MG63 (cell line): ENCODE measurements at regions not wholly inside any gene's neighbourhood (a gene's known extent, or its start where the extent isn't known, plus 50 kb on each side); places are given as distances from the start of the nearest gene placed in this dataset.
"Not testable (repeated sequence)": the region's sequence is repeated elsewhere in the genome, so short reads cannot be mapped to it uniquely, and the experiment has no call there.

Experiments used
- DNase-seq: peaks from one replicate; pipeline ENCODE4 v3.0.0-alpha.2; 2020
- H3K27me3 ChIP-seq: fragments of 250-450 bp; sonication (Bioruptor Pico); 2 replicates; pipeline ENCODE4 v1.5.1; 2020; ENCODE audit warnings: mild to moderate bottlenecking, moderate library complexity
- H3K36me3 ChIP-seq: fragments of 250-450 bp; sonication (Bioruptor Pico); 2 replicates; pipeline ENCODE4 v1.5.1; 2020; ENCODE audit warnings: mild to moderate bottlenecking, moderate library complexity
- H3K4me3 ChIP-seq: fragments of 250-450 bp; sonication (Bioruptor Pico); 2 replicates; pipeline ENCODE4 v1.5.1; 2020; ENCODE audit warnings: mild to moderate bottlenecking, moderate library complexity
- H3K9me3 ChIP-seq: fragments of 250-450 bp; sonication (Bioruptor Pico); 2 replicates; pipeline ENCODE4 v1.5.1; 2020; ENCODE audit warnings: mild to moderate bottlenecking, moderate library complexity

DNA sequence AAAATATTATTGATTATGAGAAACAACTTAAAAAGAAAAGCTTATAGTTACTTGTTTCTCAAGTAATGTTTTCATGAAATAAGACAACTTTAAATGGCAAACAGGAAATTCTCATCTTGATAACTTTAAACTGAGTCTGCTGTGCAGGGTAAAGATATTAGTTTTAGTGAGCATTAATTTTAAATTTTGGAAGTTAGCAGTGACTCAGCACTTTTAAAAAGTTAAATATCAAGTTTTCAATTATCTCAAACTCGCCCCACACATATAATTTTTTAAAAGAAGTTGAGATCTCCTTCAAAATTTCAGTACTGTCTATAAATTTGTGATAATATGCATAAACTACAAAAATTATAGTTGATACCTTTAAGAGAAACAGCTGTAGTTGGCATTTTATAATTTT lies 337.3 kb upstream of the NT5E start:
- no peak overlapping the region for H3K4me3 ChIP-seq
- H3K27me3 ChIP-seq: no peaks in the 10 kb centered on the region
- no peak for DNase-seq
- no peaks in the 10 kb centered on the region for H3K36me3 ChIP-seq
- H3K9me3 ChIP-seq: no peaks in the 10 kb centered on the region

DNA sequence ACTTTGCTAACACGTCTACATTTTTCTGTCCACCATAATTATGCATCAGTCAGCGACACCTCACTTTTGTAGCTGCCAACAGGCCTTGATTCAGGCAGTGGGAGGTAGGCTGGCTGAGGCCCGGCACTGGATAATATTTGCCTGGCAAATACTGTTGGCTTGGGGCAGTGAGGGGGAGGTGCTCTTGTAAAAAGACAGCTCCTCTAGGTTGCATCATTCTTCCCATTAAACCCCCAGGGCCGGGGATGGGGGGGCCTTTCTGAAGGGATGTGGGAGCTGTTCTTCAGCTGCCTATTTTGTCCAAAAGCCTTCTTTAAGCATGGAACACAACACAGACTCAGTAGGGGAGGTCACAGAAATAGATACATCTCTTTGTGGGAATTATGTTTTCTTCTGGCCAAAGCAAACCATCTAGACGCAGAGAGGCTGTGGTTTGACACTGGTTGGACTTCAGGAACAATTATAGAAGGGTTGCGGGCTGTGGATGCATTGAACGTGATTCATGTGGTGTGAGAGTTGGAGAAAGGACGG lies 338.3 kb upstream of the NT5E start:
- DNase-seq: peak; percentile 76
- no peaks in the 10 kb centered on the region for H3K9me3 ChIP-seq
- no peaks in the 10 kb centered on the region for H3K27me3 ChIP-seq
- no peaks in the 10 kb centered on the region for H3K36me3 ChIP-seq
- no peak overlapping the region for H3K4me3 ChIP-seq

DNA sequence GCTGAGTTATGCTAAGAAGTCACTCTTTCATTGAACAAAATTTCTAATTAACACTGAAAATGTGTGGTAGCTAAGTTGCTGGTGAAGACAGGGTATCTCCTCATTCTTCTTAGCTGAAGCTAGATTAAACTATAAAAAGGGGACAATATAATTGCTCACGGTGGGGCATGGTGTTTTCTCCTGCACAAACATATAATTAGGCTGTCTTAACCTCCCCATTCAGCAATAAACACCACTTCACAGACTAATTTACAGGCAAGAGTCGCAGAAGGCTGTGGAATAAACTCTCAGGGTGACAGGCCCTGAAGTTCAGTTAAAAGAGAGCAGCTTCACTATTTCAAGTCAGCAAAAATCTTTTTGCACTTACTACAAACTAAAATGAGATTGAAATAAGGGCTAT lies 338.9 kb upstream of the NT5E start:
- no peaks in the 10 kb centered on the region for H3K9me3 ChIP-seq
- DNase-seq: no peak
- no peaks in the 10 kb centered on the region for H3K27me3 ChIP-seq
- H3K36me3 ChIP-seq: no peaks in the 10 kb centered on the region
- H3K4me3 ChIP-seq: no peak overlapping the region

DNA sequence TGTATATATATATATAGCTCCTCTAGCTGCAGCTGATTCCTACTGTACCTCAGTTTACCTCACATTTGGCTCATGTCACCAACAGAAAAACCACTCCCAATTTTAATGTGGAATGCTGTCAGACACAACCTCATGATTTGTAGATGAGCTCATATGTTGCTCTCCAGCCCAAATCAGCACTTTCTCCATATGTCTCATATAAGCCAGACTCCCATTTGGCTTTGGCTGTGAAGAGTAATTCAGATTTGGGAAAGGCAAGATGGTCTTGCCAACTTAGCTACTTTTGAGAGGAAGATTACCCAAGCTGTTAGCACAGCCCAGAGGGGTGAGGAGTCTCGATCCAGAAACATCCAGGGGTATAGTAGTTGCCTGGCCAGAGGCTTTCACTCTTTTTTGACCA lies 342.2 kb upstream of the NT5E start:
- H3K27me3 ChIP-seq: no peaks in the 10 kb centered on the region

DNA sequence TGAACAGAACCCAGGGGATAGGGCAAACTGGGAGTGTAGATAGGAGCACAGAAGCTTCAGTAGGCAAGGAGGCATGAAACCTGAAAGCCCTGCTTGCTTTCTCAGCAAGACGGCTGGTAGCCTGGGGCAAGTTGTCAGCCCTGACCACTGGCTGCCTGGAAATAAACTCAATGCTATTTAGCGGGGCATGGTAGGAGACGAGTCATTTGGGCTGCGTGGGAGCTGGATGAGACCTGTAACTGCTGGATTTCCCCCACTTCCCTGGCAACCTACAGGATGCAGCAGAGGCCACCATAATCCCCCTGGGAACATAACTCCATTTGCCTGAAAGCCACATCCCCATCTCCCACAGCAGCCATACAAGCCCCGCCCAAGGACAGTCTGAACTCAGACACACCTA lies 332.6 kb upstream of the TBX18 start:
- H3K36me3 ChIP-seq: no peaks in the 10 kb centered on the region
- peak; percentile 39 for DNase-seq
- H3K27me3 ChIP-seq: no peaks in the 10 kb centered on the region
- no peak overlapping the region for H3K4me3 ChIP-seq
- peaks cover 10% of the 10 kb centered on the region for H3K9me3 ChIP-seq

More for the DNA sequence above, 342.2 kb upstream of the NT5E start:
- H3K36me3 ChIP-seq: no peaks in the 10 kb centered on the region
- H3K9me3 ChIP-seq: no peaks in the 10 kb centered on the region; the same call in 1 of the 2 replicates
- no peak overlapping the region for H3K4me3 ChIP-seq
- DNase-seq: no peak

DNA sequence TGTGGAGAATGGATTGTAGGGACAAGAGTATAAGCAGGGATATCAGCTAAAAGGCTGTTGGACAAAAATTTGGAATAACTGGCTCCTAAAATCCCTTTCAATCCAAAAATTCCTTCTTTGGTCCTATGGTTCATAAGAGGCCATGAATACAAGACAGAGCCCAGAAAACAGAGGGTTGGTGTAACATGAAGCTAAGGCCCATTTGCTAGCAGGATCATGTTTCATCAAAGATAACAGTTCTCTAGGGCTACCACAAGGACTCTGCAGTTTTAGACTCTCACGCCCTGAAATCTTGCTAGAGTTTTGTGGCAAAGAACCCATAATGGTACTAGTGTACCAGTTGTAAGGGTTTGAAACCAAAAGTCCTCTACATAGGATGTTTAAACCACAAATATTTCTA lies 327.8 kb upstream of the TBX18 start:
- H3K4me3 ChIP-seq: no peak overlapping the region
- no peaks in the 10 kb centered on the region for H3K27me3 ChIP-seq
- H3K36me3 ChIP-seq: no peaks in the 10 kb centered on the region
- DNase-seq: no peak
- H3K9me3 ChIP-seq: no peaks in the 10 kb centered on the region

DNA sequence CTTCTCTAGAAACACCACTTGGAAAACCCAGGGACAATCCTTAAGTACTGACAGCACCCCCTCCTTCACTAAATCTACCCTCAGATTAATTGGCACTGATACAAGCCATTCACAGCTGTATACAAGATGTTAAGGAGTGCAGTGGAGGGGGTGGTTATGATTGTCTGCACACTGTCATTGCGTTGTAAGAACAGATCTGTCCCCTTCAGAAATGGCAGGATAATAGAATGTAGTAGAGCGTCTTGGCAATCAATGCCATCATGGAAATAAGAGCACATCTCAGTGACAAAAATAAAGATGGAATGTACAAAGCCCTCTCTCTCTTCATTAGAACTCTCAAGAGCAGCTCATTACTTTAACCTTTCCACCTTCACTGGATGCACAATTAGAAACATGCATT lies 324.9 kb upstream of the TBX18 start:
- Histone ChIP-seq H3K27me3 (no peaks in the 10 kb centered on the region), H3K9me3 (no peaks in the 10 kb centered on the region), H3K36me3 (no peaks in the 10 kb centered on the region), H3K4me3 (no peak overlapping the region)
- DNase-seq: no peak

DNA sequence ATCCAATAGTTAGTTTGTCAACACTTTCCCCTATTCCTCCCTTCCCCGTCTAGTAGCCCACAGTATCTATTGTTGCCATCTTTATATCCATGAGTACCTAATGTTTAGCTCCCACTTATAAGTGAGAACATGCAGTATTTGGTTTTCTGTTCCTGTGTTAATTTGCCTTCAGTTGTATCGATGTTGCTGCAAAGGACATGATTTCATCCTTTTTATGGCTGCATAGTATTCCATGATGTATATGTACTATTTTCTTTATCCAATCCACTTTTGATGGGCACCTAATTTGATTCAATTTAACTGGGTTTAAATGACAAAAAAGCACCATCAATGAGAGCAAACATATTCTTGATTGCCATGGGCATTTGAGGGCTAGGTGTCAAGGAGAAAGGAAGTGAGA lies 321.5 kb upstream of the TBX18 start:
- Histone ChIP-seq H3K4me3 (no peak overlapping the region), H3K36me3 (no peaks in the 10 kb centered on the region), H3K9me3 (no peaks in the 10 kb centered on the region), H3K27me3 (no peaks in the 10 kb centered on the region)
- DNase-seq: no peak

DNA sequence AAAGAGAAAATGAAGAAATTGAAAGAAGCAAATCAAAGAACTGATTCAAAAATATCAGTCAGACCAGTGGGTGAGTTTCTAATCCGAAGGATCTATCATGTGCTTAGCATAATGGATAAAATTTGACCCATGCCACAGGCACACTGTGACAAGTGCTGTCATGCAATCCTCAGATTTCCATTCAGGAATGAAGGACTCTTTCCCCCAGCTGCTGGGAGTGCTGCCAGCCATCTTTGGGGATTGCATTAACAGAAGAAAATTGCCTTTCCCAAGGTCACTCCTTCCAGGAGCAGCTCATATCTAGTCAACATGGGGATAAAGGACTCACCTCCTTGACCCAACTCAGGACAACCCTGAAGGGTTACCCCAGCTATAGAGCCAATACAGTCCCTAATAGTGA lies 316.7 kb upstream of the TBX18 start:
- DNase-seq: no peak
- no peaks in the 10 kb centered on the region for H3K36me3 ChIP-seq
- H3K27me3 ChIP-seq: no peaks in the 10 kb centered on the region
- no peak overlapping the region for H3K4me3 ChIP-seq
- no peaks in the 10 kb centered on the region for H3K9me3 ChIP-seq

DNA sequence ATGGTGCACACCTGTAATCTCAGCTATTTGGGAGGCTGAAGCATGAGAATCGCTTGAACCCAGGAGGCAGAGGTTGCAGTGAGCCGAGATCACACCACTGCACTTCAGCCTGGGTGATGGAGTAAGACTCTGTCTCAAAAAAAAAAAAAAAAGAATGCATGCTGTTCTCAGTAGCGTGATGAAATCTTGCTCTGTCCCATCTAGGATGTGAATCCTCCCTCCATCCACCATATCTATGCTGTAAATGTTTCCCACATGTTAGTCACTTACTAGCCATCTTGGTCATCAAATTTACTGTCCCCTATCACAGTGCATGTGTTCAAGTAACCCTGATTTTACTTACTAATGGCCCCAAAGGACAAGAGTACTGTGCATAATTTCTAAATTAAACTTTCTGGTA lies 315.4 kb upstream of the TBX18 start:
- no peaks in the 10 kb centered on the region for H3K36me3 ChIP-seq
- no peaks in the 10 kb centered on the region for H3K9me3 ChIP-seq
- no peak for DNase-seq
- H3K4me3 ChIP-seq: no peak overlapping the region
- H3K27me3 ChIP-seq: no peaks in the 10 kb centered on the region

DNA sequence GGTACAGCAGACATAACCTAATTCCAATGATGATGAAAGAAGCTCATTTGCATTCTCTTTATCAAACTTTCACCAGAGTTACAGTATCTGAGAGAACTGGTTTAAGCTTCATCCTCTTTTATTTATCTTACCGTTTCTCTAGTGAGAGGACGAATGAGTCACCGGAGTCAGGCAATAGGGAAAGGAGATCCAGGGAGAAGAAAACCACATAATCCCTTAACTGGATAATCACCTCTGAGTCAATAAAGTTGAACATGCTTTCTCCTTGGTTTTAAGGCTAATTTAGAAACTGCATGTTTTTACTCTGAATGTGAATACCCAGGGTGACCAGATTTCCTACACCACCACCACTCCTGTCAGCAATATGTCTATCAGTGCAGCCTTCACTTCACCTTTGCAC lies 313.7 kb upstream of the TBX18 start:
- Histone ChIP-seq H3K9me3 (no peaks in the 10 kb centered on the region), H3K27me3 (no peaks in the 10 kb centered on the region), H3K36me3 (no peaks in the 10 kb centered on the region), H3K4me3 (no peak overlapping the region)
- peak; percentile 55 for DNase-seq

DNA sequence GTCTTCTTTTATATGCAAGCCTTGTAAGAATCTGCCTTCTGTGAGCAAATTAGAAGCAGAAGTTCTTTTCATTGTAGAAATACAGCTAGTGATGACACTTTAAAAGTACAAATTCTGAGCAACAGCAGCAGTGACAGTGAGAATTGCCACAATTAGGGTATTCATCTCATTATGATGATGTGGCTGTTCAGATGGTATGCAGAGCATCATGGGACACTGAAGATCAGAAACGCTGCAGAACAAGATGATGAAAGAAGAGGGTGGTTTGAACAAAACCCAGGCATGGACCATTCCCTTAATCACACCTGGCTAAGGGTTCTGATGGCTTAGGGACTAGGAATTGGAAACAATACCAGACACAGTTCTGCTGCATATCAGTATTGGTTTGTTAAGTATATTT lies 312.7 kb upstream of the TBX18 start:
- no peak for DNase-seq
- Histone ChIP-seq H3K27me3 (no peaks in the 10 kb centered on the region), H3K9me3 (no peaks in the 10 kb centered on the region), H3K4me3 (no peak overlapping the region), H3K36me3 (no peaks in the 10 kb centered on the region)

DNA sequence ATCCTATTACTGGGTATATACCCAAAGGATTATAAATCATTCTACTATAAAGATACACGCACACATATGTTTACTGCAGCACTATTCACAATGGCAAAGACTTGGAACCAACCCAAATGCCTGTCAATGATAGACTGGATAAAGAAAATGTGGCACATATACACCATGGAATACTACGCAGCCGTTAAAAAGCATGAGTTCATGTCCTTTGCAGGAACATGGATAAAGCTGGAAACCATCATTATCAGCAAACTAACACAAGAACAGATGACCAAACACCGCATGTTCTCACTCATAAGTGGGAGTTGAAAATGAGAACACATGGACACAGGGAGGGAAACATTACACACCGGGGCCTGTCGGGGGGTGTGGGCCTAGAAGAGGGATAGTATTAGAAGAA lies 307.4 kb upstream of the TBX18 start:
- not testable (repeated sequence) for H3K27me3 ChIP-seq

DNA sequence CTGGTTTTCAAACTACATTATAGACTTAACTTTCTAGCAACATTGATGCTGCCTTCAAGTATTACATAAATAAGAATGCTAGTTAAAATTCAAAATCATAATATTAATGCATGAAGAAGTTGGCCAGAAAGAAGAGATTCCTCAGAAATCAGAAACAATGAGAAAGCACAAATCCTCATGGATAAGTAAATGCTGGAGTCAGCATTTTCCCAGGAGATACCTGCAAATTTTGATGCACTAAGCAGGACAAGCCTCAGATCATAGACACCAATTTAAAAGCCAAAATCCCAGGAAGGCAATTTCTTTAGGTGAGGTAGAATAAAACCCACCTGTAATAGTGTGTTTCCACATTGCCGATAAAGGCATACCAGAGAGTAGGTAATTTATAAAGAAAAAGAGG lies 305.2 kb upstream of the TBX18 start:
- no peaks in the 10 kb centered on the region for H3K36me3 ChIP-seq
- no peak overlapping the region for H3K4me3 ChIP-seq
- DNase-seq: no peak
- H3K27me3 ChIP-seq: no peaks in the 10 kb centered on the region
- H3K9me3 ChIP-seq: no peaks in the 10 kb centered on the region

More for the DNA sequence above, 307.4 kb upstream of the TBX18 start:
- H3K9me3 ChIP-seq, DNase-seq, H3K4me3 ChIP-seq, H3K36me3 ChIP-seq: not testable (repeated sequence)

DNA sequence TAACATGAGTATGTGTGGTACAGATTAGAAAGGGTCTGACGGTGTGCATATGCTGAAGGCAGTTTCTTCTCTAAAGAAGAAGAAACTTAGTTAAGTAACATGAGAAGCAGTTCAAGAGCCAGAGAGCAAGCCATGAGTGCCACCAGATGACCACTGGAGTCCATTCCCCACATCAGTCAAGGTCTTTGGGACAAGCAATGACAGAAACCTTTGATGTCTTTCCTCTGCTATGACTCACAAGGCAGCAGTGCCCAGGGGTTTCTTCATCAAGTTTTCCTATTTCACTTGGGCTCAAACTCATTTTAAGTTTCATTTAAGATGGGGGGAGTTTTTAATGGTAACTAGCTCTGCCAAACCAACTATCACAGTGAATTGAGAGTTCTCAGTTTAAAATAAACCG lies 303.8 kb upstream of the TBX18 start:
- no peak for DNase-seq
- Histone ChIP-seq H3K4me3 (no peak overlapping the region), H3K36me3 (no peaks in the 10 kb centered on the region), H3K9me3 (no peaks in the 10 kb centered on the region), H3K27me3 (no peaks in the 10 kb centered on the region)

DNA sequence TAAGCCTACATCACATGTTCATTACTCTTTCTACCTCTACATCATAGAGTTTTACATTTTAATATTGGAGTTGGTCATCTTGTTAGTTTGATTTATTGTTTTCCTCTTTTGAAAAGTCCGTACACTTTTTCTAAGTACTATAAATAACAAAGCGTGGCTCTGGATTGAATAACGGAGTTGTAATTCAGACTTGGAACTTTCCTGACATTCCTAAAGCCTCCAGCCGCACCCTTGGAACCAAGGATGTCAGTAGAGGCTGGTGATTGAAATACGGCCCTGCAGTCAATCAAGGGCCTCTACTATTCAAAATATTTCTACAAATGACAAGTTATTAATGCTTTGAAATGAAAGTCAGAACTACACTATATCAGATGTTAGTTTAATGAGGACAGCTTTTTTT lies 301.9 kb upstream of the TBX18 start:
- DNase-seq: no peak
- no peaks in the 10 kb centered on the region for H3K27me3 ChIP-seq
- no peak overlapping the region for H3K4me3 ChIP-seq
- no peaks in the 10 kb centered on the region for H3K9me3 ChIP-seq
- H3K36me3 ChIP-seq: no peaks in the 10 kb centered on the region

DNA sequence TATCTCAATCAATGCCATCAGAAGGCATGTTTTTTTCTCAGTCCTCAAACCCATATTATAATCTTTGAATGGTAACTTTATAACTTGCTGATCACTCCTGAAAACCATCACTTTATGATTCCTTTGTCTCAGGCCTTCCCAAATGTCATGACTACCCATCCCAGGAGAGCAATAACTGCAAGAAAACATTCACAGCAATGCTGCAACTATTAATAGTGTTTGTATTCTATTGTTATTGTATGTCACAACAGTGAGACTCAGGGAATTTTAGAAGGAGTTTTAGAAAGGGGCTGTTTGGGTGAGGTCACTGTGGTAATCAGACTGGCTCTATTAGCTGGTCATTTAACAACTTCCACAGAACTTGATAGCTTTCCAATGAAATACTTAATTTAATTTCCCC lies 301.4 kb upstream of the TBX18 start:
- H3K36me3 ChIP-seq: no peaks in the 10 kb centered on the region
- no peaks in the 10 kb centered on the region for H3K27me3 ChIP-seq
- no peak for DNase-seq
- H3K4me3 ChIP-seq: no peak overlapping the region
- no peaks in the 10 kb centered on the region for H3K9me3 ChIP-seq

DNA sequence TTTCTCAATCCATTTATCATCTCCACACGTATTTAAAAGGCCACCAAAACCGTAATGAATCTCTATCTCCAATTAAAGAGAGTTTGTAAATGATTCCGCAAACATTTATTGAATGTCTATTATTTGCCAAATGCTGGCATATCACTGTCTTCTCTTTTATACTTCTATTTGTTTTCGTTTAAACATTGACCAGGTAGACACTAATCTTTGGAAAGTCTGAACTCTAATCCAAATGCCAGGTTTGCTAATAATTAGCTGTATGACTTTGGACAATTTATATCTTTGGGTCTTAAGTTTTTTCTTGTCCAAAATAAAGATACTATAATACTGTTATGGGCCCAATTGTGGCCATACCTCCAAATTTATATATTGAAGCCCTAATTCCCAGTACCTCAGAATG lies 299.2 kb upstream of the TBX18 start:
- no peak overlapping the region for H3K4me3 ChIP-seq
- no peaks in the 10 kb centered on the region for H3K9me3 ChIP-seq
- no peaks in the 10 kb centered on the region for H3K27me3 ChIP-seq
- DNase-seq: no peak
- no peaks in the 10 kb centered on the region for H3K36me3 ChIP-seq

DNA sequence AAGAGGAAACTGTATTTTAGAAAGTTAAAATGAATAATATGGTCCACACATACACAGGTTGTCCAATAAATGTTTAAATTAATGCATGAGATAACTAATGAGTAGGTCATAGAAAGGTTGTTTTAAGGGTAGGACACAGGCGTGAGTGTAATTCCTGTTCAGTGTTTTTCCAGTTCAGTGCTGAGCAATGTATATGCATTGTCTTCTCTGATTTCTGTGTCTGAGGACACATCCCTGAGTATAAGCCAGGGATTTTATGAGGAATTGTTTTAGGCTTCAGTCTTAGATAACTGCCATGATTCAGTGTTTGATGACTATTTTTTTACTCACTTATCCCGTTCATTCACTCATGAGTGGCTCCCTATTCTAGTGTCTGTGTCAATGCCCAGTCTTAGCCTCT lies 298.5 kb upstream of the TBX18 start:
- Histone ChIP-seq H3K36me3 (no peaks in the 10 kb centered on the region), H3K27me3 (no peaks in the 10 kb centered on the region), H3K4me3 (no peak overlapping the region), H3K9me3 (no peaks in the 10 kb centered on the region)
- DNase-seq: no peak
